HG03565 (cell line): ENCODE measurements at regions not wholly inside any gene's neighbourhood (a gene's known extent, or its start where the extent isn't known, plus 50 kb on each side); places are given as distances from the start of the nearest gene placed in this dataset.

Experiments
- ATAC-seq: cut with Tn5 transposase; IDR thresholded peaks from one replicate; pipeline ENCODE4 v1.9.1; 2021; ENCODE audit warnings: mild to moderate bottlenecking, moderate library complexity; ENCODE audit not compliant: unreplicated experiment

GRCh38 chr13:84049443-84050219 is 167.4 kb upstream of the SLITRK1 start:
- ATAC-seq = no peak

DNA sequence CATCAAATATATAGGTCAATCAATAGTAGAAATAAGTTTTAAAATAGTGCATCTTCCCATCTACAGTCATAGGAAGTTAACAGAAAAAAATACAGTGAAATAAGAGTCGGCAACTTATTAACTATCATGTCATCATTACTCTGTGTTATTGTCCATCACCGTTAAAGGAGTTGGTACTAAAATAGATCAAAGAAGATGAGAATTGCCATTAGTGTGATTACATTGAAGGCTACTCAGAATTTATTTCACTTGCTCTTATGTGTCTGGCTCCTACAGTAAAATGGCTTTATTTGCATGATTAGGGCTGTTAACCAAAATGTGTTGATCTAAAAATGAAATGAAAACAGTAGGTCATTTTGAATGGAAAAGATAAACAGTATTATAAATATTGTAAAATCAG is 162.5 kb upstream of the SLITRK1 start:
- no peak for ATAC-seq

- no peak for ATAC-seq
Observed at GRCh38 chr13:84038001-84038400, 155.7 kb upstream of the SLITRK1 start.

GRCh38 chr13:84032116-84032515 is 149.8 kb upstream of the SLITRK1 start:
- ATAC-seq = no peak

DNA sequence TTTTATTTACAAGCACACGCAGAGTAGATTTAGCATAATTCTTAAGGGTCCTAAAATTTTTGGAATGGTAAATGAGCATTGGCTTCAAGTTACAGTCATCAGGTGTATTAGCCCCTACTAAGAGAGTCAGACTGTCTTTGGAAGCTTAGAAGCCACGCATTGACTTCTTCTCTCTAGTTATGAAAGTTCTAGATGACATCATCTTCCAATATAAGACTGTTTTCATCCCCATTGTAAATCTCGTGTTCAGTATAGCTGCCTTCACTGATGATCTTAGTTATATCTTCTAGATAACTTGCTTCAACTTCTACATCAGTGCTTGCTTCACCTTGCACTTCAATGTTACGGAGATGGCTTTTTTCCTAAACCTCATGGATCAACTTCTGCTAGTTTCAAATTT is 148.8 kb upstream of the SLITRK1 start:
- ATAC-seq = no peak

GRCh38 chr13:84029396-84029795 is 147.1 kb upstream of the SLITRK1 start:
- ATAC-seq = no peak

DNA sequence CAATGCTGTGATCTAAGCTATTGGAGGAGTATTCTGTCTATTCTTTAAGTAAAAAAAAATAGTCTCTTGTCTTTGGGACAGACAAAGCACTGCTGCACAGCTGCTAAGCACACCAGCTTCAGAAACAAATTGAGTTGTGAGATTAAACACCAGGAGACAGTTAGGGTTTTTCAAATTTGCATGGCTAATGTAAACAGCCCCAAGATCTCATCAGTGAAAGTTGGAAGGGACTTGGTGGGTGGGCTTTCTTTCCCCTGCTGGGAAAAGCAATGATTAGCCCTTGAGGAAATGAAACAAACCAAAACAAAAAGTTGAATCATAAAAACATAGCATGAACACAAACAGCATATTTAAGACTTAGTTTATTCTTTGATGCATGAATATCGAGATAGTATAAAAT is 143.6 kb upstream of the SLITRK1 start:
- ATAC-seq = no peak

- ATAC-seq = no peak
Observed at GRCh38 chr13:83996415-83996814, 114.1 kb upstream of the SLITRK1 start.

- ATAC-seq = no peak
Observed at GRCh38 chr13:83995930-83996329, 113.7 kb upstream of the SLITRK1 start.

- ATAC-seq = no peak
Observed at GRCh38 chr13:83992566-83993358, 110.5 kb upstream of the SLITRK1 start.

DNA sequence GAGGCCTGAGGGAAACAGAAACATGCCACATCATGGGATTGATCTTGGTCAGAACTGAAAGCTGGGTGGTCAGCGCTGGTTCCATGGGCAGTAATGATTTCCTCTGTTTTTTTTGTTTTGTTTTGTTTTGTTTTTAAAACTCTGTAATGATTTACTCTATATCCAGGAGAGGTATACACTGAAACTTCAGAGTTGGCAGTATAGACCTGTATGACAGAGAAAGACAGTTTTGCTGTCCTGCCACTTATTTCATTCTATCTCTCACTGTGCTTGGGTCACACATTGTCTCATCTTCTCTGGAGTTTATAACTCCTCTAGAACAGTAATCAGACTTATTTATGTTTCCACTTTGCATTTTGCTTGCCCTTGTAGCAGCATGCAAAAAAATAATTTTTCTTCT is 105.1 kb upstream of the SLITRK1 start:
- no peak for ATAC-seq

- ATAC-seq = no peak
Observed at GRCh38 chr13:83984793-83985192, 102.5 kb upstream of the SLITRK1 start.

DNA sequence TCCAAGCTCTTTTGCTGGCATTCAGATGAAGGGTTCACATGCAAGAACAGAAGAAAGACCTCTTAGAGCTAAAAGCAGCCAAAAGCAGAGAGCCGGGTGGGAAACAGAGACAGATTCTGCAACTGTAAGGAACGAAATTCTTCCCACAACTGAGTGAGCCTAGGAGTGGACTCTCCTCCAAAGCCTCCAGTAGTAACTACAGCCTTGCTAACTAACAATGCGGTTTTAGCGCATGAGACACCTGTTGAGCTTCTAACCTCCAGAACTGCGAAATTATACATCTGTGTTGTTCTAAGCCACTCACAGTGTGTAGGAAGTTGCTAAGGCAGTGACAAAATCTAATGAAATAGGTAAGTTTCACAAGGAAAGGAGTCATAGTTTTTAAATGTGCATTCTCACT is 98.1 kb upstream of the SLITRK1 start:
- no peak for ATAC-seq

DNA sequence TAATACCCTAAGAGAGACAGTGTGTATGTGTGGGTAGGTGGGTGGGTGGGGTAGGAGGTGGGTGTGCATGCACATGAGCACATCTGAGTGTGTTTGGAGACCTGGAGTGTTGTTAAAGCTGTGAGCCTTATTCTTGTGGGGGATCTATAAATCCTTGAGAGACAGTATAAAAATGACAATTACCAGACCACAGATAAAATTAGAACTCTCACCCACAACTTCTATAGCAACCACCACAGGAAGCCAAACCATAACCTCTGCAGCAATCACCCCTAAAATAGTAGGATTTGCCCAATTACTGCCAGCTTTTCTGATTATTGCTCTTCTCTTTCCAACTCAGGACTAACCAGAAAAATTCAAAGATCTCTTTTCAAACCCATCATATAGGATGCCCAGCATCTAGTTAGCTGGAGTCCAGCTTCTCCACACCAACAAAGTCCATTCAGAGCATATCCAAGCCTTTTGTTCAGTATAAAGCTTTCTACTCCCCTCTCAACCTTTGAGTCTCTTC is 93.4 kb upstream of the SLITRK1 start:
- ATAC-seq = no peak

- no peak for ATAC-seq
Observed at GRCh38 chr13:83958531-83958930, 76.3 kb upstream of the SLITRK1 start.

DNA sequence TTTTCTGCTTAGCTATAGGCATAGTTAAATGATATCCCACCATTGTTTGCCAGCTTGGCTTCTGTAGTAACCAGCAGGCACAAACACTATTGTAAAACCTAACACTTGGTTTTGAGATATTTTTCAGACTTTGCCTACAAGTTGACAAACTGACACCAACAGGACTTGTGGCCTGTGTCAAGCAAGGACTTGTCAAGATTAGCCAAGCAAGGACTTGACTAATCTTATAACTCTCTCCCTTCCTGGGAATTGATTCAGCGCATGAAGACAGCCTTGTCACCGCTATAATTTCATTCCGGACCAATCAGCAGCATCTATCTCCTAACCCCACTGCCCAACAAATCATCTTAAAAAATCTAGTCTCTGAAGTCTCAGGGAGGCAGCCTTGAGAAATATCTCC is 72.7 kb upstream of the SLITRK1 start:
- no peak for ATAC-seq

- ATAC-seq = no peak
Observed at GRCh38 chr13:83953916-83954315, 71.6 kb upstream of the SLITRK1 start.

DNA sequence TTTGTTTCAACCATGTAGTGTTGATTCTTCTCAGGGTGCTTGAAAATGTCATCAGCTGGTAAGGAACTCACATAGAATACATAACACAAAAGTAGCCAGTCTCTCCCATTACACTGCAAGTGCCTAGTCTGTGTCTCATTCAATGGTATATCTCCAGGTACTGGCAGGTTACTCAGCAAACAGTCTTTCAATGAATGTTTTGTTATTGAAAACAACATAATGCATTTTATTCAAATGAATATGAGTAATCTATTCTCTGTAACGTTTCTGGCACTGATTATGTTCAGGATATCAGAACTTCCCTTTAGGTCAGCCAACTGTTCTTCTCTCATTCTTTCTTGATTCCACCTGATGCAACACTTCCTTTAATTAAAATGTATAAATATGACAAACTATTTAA is 68.0 kb upstream of the SLITRK1 start:
- no peak for ATAC-seq

DNA sequence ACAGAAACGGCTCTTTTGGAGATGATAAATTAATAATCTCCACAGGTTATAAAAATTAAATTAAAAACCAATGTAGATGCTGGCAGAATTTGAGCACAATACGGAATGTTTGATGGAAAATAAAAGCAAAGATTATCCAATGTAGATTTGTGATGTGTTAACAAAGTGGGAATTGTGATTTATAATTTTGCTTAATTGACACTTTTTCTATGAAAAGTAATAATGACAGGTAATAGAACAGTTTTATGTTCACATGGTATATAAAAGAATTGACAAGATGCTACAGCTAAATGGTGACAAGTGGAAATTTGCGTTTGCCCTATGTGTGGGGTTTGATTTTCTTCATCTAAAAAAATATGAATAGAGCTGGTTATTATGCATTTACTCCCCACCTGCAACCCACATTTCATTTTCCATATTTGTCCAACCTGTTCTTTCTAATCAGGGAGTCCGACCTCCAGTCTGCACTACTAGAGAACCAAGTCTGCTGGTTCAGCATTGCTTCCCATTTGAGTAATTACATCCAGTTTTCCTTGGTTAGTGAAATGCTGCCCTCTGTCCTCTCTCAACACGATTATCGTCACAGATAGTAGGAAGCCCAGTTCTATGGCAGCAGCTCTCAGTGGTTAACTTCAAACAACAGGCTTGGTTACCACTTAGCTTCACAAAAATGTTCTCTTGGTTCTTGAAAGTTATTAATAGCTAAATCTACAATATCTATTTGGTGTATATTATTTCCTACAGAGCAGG is 61.4 kb upstream of the SLITRK1 start:
- no peak for ATAC-seq

DNA sequence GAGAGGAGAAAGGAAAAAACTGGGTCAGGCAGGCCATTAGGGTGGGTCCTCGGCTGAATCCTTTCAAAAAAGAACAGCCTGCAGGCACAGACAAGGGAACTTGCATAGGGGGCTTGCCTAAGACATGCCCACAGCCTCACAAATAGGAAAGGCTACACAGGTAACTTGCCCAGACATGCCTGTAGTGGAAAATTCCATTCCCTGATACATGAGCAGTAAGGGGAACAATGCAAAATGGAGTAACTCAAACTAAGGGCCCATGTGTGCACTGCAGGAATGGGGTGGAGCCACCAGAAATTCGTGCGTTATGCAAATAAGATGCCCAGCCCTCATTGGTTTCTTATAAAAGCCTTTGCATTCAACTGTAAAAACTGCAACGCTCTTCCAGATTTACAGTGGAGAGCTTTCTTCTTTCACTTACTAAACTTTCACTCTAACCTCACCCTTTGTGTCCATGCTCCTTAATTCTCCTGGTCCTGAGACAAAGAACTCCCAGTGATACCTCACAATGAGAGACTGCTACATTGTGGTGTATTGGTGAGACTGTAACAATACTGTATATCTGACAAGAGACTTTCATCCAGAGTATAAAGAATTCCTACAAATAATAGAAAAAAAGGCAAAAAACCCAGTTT is 59.5 kb upstream of the SLITRK1 start:
- no peak for ATAC-seq

DNA sequence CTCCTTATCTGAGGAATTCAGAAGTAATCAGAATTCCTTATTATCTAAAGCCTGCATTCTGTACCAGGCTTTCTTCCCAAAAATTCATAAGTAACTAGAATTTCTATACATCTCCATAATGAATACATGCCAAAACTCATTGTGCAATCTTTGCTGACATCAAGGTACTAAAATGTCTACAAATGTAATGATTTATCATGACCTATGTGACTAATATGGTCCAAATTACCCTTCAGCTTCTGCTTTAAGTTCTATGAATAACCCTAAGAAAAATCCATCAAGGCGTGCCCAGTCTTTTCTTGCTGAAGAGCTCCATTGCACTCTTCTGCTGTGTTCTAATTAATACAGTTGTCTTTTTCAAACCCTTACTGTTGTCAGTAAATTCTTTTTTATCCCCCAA is 58.5 kb upstream of the SLITRK1 start:
- no peak for ATAC-seq
